ENCODE measurements at regions not wholly inside any gene's neighbourhood (a gene's known extent, or its start where the extent isn't known, plus 50 kb on each side); places are given as distances from the start of the nearest gene placed in this dataset.

DNA sequence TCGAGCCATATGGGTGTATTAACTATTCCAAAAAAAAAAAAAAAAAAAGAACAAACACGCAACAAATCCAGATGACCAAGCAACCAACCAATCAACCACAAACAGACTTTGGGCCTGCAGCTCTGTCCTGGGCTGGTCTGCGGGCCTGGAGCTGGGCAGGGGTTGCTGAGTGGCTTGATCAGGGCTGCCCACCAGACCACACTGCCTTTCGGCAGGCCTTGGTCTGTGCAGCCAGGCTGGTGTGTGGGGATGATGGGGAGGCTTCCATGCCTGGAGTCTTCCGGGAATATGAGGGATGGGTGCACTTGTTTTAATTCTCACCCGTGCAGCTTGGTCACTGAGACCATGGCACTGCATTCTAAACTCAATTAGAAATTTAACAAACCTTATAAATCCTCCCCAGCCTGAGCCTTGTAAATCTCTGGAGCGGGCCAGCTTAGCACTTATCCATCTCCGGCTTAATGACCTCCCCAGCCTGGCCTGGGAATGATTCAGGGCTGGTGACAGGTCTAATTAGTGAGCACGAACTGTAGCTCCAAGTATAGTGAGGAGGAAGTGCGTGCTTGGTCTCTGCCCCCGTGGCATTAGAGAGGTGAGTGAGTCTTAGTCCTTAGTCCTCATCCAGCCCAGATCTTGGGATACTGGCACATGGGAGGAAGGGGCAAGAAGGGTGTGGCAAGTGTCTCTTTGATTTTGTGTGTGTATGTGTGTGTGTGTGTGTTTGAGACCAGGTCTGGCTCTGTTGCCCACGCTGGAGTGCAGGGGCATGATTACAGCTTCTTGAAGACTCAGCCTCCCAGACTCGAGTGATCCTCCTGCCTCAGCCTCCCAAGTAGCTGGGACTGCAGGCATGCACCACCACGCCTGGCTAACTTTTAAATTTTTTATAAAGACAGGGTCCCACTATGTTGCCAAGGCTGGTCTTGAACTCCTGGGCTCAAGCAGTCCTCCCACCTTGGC is 74.6 kb upstream of the CSF3R start:
- TF ChIP-seq ZC3H10 (CRISPR knock-in tag; IDR thresholded peaks at IDR 0.05) (no peak), CSDC2 (CRISPR knock-in tag; IDR thresholded peaks at IDR 0.05) (no peak), TCF4 (CRISPR knock-in tag; IDR thresholded peaks at IDR 0.05; ENCODE audit: borderline replicate concordance) (no peak), GLIS3 (CRISPR knock-in tag; IDR thresholded peaks at IDR 0.05) (no peak), OSR1 (CRISPR knock-in tag; IDR thresholded peaks at IDR 0.05) (no peak), PPARA (CRISPR knock-in tag; IDR thresholded peaks at IDR 0.05; ENCODE audit: borderline replicate concordance) (no peak), BACH2 (CRISPR knock-in tag; IDR thresholded peaks at IDR 0.05; ENCODE audit: borderline replicate concordance) (no peak), ZNF8 (CRISPR knock-in tag; IDR thresholded peaks at IDR 0.05) (no peak), ZFP30 (CRISPR knock-in tag; IDR thresholded peaks at IDR 0.05) (no peak), ARNTL (CRISPR knock-in tag; IDR thresholded peaks at IDR 0.05; ENCODE audit: borderline replicate concordance, low read depth) (no peak), ESRRG (CRISPR knock-in tag; IDR thresholded peaks at IDR 0.05) (no peak), ZFP3 (CRISPR knock-in tag; IDR thresholded peaks at IDR 0.05) (no peak), ZNF70 (CRISPR knock-in tag; IDR thresholded peaks at IDR 0.05) (no peak), ISL1 (CRISPR knock-in tag; IDR thresholded peaks at IDR 0.05) (no peak), TOX (CRISPR knock-in tag; IDR thresholded peaks at IDR 0.05; ENCODE audit: borderline replicate concordance) (no peak)
- TF ChIP-seq, protein P1, sequence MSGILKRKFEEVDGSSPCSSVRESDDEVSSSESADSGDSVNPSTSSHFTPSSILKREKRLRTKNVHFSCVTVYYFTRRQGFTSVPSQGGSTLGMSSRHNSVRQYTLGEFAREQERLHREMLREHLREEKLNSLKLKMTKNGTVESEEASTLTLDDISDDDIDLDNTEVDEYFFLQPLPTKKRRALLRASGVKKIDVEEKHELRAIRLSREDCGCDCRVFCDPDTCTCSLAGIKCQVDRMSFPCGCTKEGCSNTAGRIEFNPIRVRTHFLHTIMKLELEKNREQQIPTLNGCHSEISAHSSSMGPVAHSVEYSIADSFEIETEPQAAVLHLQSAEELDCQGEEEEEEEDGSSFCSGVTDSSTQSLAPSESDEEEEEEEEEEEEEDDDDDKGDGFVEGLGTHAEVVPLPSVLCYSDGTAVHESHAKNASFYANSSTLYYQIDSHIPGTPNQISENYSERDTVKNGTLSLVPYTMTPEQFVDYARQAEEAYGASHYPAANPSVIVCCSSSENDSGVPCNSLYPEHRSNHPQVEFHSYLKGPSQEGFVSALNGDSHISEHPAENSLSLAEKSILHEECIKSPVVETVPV (CRISPR knock-in tag; IDR thresholded peaks at IDR 0.05) = no peak
- TF ChIP-seq, protein P2, sequence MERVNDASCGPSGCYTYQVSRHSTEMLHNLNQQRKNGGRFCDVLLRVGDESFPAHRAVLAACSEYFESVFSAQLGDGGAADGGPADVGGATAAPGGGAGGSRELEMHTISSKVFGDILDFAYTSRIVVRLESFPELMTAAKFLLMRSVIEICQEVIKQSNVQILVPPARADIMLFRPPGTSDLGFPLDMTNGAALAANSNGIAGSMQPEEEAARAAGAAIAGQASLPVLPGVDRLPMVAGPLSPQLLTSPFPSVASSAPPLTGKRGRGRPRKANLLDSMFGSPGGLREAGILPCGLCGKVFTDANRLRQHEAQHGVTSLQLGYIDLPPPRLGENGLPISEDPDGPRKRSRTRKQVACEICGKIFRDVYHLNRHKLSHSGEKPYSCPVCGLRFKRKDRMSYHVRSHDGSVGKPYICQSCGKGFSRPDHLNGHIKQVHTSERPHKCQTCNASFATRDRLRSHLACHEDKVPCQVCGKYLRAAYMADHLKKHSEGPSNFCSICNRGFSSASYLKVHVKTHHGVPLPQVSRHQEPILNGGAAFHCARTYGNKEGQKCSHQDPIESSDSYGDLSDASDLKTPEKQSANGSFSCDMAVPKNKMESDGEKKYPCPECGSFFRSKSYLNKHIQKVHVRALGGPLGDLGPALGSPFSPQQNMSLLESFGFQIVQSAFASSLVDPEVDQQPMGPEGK (CRISPR knock-in tag; IDR thresholded peaks at IDR 0.05; ENCODE audit: borderline replicate concordance) = no peak
- TF ChIP-seq, protein P3, sequence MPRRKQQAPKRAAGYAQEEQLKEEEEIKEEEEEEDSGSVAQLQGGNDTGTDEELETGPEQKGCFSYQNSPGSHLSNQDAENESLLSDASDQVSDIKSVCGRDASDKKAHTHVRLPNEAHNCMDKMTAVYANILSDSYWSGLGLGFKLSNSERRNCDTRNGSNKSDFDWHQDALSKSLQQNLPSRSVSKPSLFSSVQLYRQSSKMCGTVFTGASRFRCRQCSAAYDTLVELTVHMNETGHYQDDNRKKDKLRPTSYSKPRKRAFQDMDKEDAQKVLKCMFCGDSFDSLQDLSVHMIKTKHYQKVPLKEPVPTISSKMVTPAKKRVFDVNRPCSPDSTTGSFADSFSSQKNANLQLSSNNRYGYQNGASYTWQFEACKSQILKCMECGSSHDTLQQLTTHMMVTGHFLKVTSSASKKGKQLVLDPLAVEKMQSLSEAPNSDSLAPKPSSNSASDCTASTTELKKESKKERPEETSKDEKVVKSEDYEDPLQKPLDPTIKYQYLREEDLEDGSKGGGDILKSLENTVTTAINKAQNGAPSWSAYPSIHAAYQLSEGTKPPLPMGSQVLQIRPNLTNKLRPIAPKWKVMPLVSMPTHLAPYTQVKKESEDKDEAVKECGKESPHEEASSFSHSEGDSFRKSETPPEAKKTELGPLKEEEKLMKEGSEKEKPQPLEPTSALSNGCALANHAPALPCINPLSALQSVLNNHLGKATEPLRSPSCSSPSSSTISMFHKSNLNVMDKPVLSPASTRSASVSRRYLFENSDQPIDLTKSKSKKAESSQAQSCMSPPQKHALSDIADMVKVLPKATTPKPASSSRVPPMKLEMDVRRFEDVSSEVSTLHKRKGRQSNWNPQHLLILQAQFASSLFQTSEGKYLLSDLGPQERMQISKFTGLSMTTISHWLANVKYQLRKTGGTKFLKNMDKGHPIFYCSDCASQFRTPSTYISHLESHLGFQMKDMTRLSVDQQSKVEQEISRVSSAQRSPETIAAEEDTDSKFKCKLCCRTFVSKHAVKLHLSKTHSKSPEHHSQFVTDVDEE (CRISPR knock-in tag; IDR thresholded peaks at IDR 0.05) = no peak
- TF ChIP-seq, protein P4, sequence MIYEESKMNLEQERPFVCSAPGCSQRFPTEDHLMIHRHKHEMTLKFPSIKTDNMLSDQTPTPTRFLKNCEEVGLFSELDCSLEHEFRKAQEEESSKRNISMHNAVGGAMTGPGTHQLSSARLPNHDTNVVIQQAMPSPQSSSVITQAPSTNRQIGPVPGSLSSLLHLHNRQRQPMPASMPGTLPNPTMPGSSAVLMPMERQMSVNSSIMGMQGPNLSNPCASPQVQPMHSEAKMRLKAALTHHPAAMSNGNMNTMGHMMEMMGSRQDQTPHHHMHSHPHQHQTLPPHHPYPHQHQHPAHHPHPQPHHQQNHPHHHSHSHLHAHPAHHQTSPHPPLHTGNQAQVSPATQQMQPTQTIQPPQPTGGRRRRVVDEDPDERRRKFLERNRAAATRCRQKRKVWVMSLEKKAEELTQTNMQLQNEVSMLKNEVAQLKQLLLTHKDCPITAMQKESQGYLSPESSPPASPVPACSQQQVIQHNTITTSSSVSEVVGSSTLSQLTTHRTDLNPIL (CRISPR knock-in tag; IDR thresholded peaks at IDR 0.05; ENCODE audit: low read depth) = no peak
- no peak for ATAC-seq

DNA sequence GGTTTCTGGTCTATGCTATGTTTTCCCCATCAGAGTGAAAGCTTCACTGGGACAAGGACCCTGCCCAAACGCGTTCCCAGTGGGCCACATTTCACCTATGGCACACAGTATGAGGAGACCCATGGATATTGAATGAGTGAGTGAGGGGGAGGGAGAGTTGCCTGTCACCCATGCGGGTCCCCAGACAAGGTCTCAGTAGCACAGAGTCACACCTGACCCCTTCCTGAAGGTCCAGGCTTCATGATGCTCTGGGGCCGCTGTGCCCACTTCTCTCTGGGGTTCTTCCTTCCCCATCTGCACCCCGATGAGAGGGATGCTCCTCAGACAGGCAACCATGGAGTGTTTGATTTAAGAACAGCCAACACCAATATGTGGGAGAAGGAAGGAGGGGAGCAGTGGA is 72.3 kb upstream of the CSF3R start:
- no peak for TF ChIP-seq ZNF565 (CRISPR knock-in tag; conservative IDR thresholded peaks at IDR 0.05; ENCODE audit: low read depth)
- TF ChIP-seq, protein P5, sequence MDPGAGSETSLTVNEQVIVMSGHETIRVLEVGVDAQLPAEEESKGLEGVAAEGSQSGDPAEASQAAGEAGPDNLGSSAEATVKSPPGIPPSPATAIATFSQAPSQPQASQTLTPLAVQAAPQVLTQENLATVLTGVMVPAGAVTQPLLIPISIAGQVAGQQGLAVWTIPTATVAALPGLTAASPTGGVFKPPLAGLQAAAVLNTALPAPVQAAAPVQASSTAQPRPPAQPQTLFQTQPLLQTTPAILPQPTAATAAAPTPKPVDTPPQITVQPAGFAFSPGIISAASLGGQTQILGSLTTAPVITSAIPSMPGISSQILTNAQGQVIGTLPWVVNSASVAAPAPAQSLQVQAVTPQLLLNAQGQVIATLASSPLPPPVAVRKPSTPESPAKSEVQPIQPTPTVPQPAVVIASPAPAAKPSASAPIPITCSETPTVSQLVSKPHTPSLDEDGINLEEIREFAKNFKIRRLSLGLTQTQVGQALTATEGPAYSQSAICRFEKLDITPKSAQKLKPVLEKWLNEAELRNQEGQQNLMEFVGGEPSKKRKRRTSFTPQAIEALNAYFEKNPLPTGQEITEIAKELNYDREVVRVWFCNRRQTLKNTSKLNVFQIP (CRISPR knock-in tag; IDR thresholded peaks at IDR 0.05; ENCODE audit: borderline replicate concordance, low read depth) = no peak
- TF ChIP-seq ESRRG (CRISPR knock-in tag; IDR thresholded peaks at IDR 0.05) = no peak
- TF ChIP-seq, protein P1 (CRISPR knock-in tag; IDR thresholded peaks at IDR 0.05) = no peak
- TF ChIP-seq BACH2 (CRISPR knock-in tag; IDR thresholded peaks at IDR 0.05; ENCODE audit: borderline replicate concordance) = no peak
- TF ChIP-seq ZNF8 (CRISPR knock-in tag; IDR thresholded peaks at IDR 0.05) = no peak
- no peak for TF ChIP-seq ZFP3 (CRISPR knock-in tag; IDR thresholded peaks at IDR 0.05)
- no peak for TF ChIP-seq TOX (CRISPR knock-in tag; IDR thresholded peaks at IDR 0.05; ENCODE audit: borderline replicate concordance)
- no peak for ATAC-seq
